Choroid plexus epithelial cell (primary cell): ENCODE measurements at regions not wholly inside any gene's neighbourhood (a gene's known extent, or its start where the extent isn't known, plus 50 kb on each side); places are given as distances from the start of the nearest gene placed in this dataset.

Experiments used
- DNase-seq: peaks from one replicate; pipeline ENCODE4 v3.0.0-alpha.2; 2010; ENCODE audit warnings: low read depth
- H3K4me3 ChIP-seq: 2 replicates; pipeline ENCODE4 v1.5.1; 2011; ENCODE audit warnings: low read depth, mild to moderate bottlenecking, control low read depth, low read length, moderate library complexity
- CTCF ChIP-seq: conservative IDR thresholded peaks from 2 replicates; pipeline ENCODE4 v1.5.1; 2011; ENCODE audit warnings: low read depth, mild to moderate bottlenecking, control low read depth, inconsistent platforms, low read length, moderate library complexity

- no peak for DNase-seq
- H3K4me3 ChIP-seq, result no peak overlapping the region
- TF ChIP-seq CTCF, result no peak
Observed at GRCh38 chr2:215191477-215191876, 53.1 kb upstream of the ABCA12 start.

- DNase-seq, result no peak
- no peak overlapping the region for H3K4me3 ChIP-seq
- no peak for TF ChIP-seq CTCF
Observed at GRCh38 chr2:215190588-215190987, 52.2 kb upstream of the ABCA12 start.

- H3K4me3 ChIP-seq, result no peak overlapping the region
- DNase-seq, result no peak
- no peak for TF ChIP-seq CTCF
Observed at GRCh38 chr2:215189393-215189792, 51.0 kb upstream of the ABCA12 start.
